Glutamatergic neuron (in vitro differentiated cells): ENCODE measurements at regions not wholly inside any gene's neighbourhood (a gene's known extent, or its start where the extent isn't known, plus 50 kb on each side); places are given as distances from the start of the nearest gene placed in this dataset.
"Not testable (repeated sequence)": the region's sequence is repeated elsewhere in the genome, so short reads cannot be mapped to it uniquely, and the experiment has no call there.

ENCODE experiments used
- DNase-seq: peaks from one replicate; pipeline ENCODE4 v3.0.0; 2022
- H3K27ac Mint-ChIP-seq: one replicate; pipeline ENCODE4 v1.8.0; 2020; ENCODE audit warnings: mild to moderate bottlenecking, mixed read lengths, inconsistent platforms; ENCODE audit not compliant: unreplicated experiment
- H3K27me3 Mint-ChIP-seq: one replicate; pipeline ENCODE4 v1.8.0; 2020; ENCODE audit warnings: mild to moderate bottlenecking, moderate library complexity, mixed read lengths, inconsistent platforms; ENCODE audit not compliant: unreplicated experiment
- H3K36me3 Mint-ChIP-seq: one replicate; pipeline ENCODE4 v1.8.0; 2020; ENCODE audit warnings: mild to moderate bottlenecking, mixed read lengths, inconsistent platforms; ENCODE audit not compliant: unreplicated experiment
- H3K4me1 Mint-ChIP-seq: one replicate; pipeline ENCODE4 v1.8.0; 2020; ENCODE audit warnings: mild to moderate bottlenecking, low read depth, mixed read lengths, inconsistent platforms; ENCODE audit not compliant: unreplicated experiment
- H3K4me3 Mint-ChIP-seq: one replicate; pipeline ENCODE4 v1.8.0; 2020; ENCODE audit warnings: mild to moderate bottlenecking, mixed read lengths, inconsistent platforms; ENCODE audit not compliant: unreplicated experiment
- H3K9me3 Mint-ChIP-seq: one replicate; pipeline ENCODE4 v1.8.0; 2020; ENCODE audit warnings: mild to moderate bottlenecking, moderate library complexity, mixed read lengths, inconsistent platforms; ENCODE audit not compliant: unreplicated experiment
- CTCF ChIP-seq: fragments of 200-600 bp; sonication (generic); IDR thresholded peaks from one replicate; pipeline ENCODE4 v1.5.0; 2021; ENCODE audit not compliant: partially characterized antibody, unreplicated experiment

- H3K9me3 Mint-ChIP-seq = peaks cover 4% of the 10 kb centered on the region
- no peaks in the 10 kb centered on the region for H3K27me3 Mint-ChIP-seq
- no peaks in the 10 kb centered on the region for H3K36me3 Mint-ChIP-seq
- no peak for DNase-seq
- H3K4me1 Mint-ChIP-seq = no peaks in the 10 kb centered on the region
- H3K4me3 Mint-ChIP-seq = no peak overlapping the region
- TF ChIP-seq CTCF = no peak
- H3K27ac Mint-ChIP-seq = no peak overlapping the region
Observed at GRCh38 chr14:38948171-38948570, 154.9 kb downstream of the SEC23A start.

DNA sequence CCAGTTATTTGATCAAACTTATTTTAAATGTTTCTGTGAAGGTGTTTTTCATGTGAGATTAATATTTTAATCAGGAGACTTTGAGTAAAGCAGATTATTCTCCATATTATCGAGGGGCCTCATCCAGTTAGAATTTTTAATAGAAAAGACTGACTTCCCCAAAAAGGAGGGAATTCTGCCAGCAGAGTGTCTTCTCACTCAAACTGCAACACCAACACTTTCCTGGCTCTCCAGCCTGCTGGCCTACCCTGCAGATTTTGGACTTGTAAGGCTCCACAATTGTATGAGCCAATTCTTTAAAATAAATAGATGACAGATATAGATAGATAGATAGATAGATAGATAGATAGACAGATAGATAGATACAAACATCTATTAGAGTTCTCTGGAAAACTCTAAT, 155.7 kb downstream of the SEC23A start:
- DNase-seq = no peak
- no peak overlapping the region for H3K4me3 Mint-ChIP-seq
- H3K36me3 Mint-ChIP-seq = no peaks in the 10 kb centered on the region
- no peak overlapping the region for H3K27ac Mint-ChIP-seq
- no peaks in the 10 kb centered on the region for H3K27me3 Mint-ChIP-seq
- no peaks in the 10 kb centered on the region for H3K4me1 Mint-ChIP-seq
- TF ChIP-seq CTCF = no peak
- H3K9me3 Mint-ChIP-seq = peaks cover 4% of the 10 kb centered on the region

DNA sequence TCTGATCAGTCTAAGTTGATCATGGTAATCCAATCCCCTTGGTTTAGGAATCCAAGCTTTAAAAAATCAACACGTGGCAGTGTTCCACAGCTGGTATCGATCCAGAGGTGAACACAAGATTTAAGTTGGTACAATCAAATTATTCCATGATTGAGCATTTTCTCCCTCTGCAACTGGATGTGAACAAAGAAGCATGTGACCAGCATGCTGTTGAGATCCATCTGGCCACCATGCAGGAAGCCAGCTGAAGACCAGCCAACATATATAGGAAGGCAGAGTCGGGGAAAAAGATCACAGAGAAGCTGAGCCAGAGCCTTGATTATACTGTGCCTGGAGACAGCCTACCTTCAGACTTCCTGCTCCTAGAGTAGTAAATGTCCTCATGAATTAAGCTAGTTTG, 158.3 kb downstream of the SEC23A start:
- H3K4me3 Mint-ChIP-seq = no peak overlapping the region
- peaks cover 1% of the 10 kb centered on the region for H3K9me3 Mint-ChIP-seq
- DNase-seq = no peak
- H3K27ac Mint-ChIP-seq = no peak overlapping the region
- H3K36me3 Mint-ChIP-seq = no peaks in the 10 kb centered on the region
- TF ChIP-seq CTCF = no peak
- no peaks in the 10 kb centered on the region for H3K27me3 Mint-ChIP-seq
- no peaks in the 10 kb centered on the region for H3K4me1 Mint-ChIP-seq

DNA sequence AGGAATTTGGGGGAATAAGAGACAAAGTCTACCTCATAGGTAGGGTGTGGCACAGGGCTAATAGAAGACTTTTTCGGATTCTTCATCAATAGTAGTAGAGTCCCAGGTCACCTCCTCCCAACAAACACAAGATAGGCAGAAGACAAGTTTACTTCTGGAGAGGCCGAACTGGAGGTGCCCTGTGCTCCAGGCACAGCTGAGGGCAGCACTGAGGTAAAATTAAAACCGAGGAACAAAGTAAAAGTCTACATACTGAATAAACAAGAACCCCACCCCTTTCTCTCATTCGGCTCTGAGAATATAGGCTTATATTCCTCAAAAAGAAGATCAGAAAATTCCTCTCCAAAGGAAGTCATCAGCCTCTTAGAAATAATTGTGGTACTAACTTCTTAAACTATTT, 161.5 kb downstream of the SEC23A start:
- Mint-ChIP-seq H3K36me3 (peaks cover 7% of the 10 kb centered on the region), H3K9me3 (peaks cover 4% of the 10 kb centered on the region)

GRCh38 chr14:38932653-38933000, 170.4 kb downstream of the SEC23A start:
- H3K36me3 Mint-ChIP-seq = peaks cover 13% of the 10 kb centered on the region
- not testable (repeated sequence) for DNase-seq, H3K9me3 Mint-ChIP-seq, H3K27ac Mint-ChIP-seq, H3K4me1 Mint-ChIP-seq, H3K27me3 Mint-ChIP-seq, H3K4me3 Mint-ChIP-seq

More for the DNA sequence above, 161.5 kb downstream of the SEC23A start:
- no peak overlapping the region for H3K4me3 Mint-ChIP-seq
- H3K4me1 Mint-ChIP-seq = no peaks in the 10 kb centered on the region
- no peak for DNase-seq
- no peak overlapping the region for H3K27ac Mint-ChIP-seq
- TF ChIP-seq CTCF = no peak
- no peaks in the 10 kb centered on the region for H3K27me3 Mint-ChIP-seq

GRCh38 chr14:38931969-38932652, 170.9 kb downstream of the SEC23A start:
- H3K4me3 Mint-ChIP-seq = no peak overlapping the region
- H3K27ac Mint-ChIP-seq = no peak overlapping the region
- no peak for DNase-seq
- H3K4me1 Mint-ChIP-seq = no peaks in the 10 kb centered on the region
- H3K27me3 Mint-ChIP-seq = no peaks in the 10 kb centered on the region
- no peak for TF ChIP-seq CTCF
- H3K9me3 Mint-ChIP-seq = peaks cover 5% of the 10 kb centered on the region
- peaks cover 9% of the 10 kb centered on the region for H3K36me3 Mint-ChIP-seq
